RWPE1 (cell line): ENCODE measurements at regions not wholly inside any gene's neighbourhood (a gene's known extent, or its start where the extent isn't known, plus 50 kb on each side); places are given as distances from the start of the nearest gene placed in this dataset.

Source experiments
- CTCF ChIA-PET: fragments of 350-600 bp; sonication (Branson Sonifier 250); formaldehyde crosslinking; extraction: SDS; loops from one replicate; lab custom pipeline; 2021; lab: Yijun Ruan, JAX
- POLR2A ChIA-PET: fragments of 400-600 bp; formaldehyde crosslinking; extraction: SDS; loops from one replicate; lab custom pipeline; 2020; ENCODE audit warnings: antibody characterized with exemption; ENCODE audit not compliant: low non-redundant PET; lab: Yijun Ruan, JAX
- DNase-seq: peaks from one replicate; pipeline ENCODE4 v3.0.0; 2012; ENCODE audit warnings: low spot score
- H3K27ac ChIP-seq: fragments of 450-650 bp; 2 replicates; pipeline ENCODE4 v1.5.1; 2017
- TF ChIP-seq, protein P1 (sequence below): fragments of 450-650 bp; conservative IDR thresholded peaks from 2 replicates; pipeline ENCODE4 v1.5.1; 2017; ENCODE audit warnings: low read depth, mild to moderate bottlenecking

DNA sequence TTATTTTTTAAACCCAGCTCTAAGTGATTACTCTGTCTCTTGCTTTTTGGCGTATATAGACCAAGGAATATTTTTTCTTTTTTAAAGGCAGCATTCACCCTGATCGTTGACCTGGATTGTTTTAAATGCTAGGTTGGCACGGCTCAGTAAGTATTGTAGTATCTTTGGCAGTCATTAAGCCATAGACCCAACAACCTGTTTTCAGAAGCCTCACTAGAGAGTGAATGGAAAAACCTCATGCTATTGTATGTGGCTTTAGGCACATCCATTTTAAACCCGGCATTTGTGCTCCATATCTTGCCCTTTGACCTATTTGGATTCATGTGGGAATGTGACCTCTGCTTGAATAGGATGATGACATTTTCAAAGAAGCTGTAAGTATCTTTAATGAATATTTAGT lies 183.9 kb downstream of the SNCA start:
- POLR2A ChIA-PET: no interaction called here

DNA sequence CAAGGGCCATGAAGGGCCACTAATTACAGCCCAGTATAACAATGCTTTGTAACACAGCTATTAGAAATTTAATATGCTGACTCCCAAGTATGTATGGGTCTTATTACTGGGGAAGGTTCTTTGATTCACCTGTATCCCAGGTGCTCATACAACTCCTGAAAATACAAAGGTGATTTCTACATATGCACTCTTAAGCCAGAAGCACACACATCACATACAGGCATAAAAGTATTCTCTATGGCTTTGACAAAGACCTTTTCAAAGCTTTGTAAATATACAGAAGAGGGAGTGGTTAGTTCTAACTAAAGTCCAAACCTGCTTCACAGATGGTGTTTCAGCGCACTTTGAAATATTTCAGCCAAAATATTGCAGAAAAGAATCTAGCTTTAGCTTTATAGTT lies 191.5 kb downstream of the SNCA start:
- no peak for DNase-seq
- POLR2A ChIA-PET: no interaction called here
- TF ChIP-seq, protein P1, sequence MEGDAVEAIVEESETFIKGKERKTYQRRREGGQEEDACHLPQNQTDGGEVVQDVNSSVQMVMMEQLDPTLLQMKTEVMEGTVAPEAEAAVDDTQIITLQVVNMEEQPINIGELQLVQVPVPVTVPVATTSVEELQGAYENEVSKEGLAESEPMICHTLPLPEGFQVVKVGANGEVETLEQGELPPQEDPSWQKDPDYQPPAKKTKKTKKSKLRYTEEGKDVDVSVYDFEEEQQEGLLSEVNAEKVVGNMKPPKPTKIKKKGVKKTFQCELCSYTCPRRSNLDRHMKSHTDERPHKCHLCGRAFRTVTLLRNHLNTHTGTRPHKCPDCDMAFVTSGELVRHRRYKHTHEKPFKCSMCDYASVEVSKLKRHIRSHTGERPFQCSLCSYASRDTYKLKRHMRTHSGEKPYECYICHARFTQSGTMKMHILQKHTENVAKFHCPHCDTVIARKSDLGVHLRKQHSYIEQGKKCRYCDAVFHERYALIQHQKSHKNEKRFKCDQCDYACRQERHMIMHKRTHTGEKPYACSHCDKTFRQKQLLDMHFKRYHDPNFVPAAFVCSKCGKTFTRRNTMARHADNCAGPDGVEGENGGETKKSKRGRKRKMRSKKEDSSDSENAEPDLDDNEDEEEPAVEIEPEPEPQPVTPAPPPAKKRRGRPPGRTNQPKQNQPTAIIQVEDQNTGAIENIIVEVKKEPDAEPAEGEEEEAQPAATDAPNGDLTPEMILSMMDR: no peak
- H3K27ac ChIP-seq: no peak overlapping the region
- CTCF ChIA-PET: interaction anchor here (0.6 kb wide), 1 partner anchor 275 kb away, joined by 3 read pairs; no protein-coding TSS in a partner anchor

More for the DNA sequence above, 183.9 kb downstream of the SNCA start:
- DNase-seq: no peak
- CTCF ChIA-PET: interaction anchor here (0.6 to 1.2 kb wide), 2 partner anchors 12 to 32 kb away, joined by 3 to 4 read pairs; no protein-coding TSS in a partner anchor
- H3K27ac ChIP-seq: no peak overlapping the region
- TF ChIP-seq, protein P1: no peak

DNA sequence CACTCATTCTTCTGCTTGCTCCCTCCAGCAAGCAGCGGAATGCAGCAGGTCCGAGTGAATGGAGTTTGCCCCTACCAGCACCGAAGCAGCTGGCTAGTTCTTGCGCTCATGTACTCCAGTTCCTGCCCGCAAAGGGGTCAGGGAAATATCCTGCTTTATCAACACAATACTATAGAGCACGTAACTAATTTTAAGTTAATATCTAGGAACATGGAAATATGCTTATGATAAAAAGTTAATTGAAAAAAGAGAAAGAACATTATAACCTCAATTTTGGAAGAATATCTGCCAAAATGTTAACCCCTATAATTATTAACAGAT lies 195.6 kb downstream of the SNCA start:
- H3K27ac ChIP-seq: no peak overlapping the region
- TF ChIP-seq, protein P1: no peak
- no peak for DNase-seq
- ChIA-PET CTCF (interaction anchor here (0.6 to 1.7 kb wide), 6 partner anchors 10 to 227 kb away, joined by 3 to 8 read pairs (median 3); no protein-coding TSS in a partner anchor), POLR2A (no interaction called here)

DNA sequence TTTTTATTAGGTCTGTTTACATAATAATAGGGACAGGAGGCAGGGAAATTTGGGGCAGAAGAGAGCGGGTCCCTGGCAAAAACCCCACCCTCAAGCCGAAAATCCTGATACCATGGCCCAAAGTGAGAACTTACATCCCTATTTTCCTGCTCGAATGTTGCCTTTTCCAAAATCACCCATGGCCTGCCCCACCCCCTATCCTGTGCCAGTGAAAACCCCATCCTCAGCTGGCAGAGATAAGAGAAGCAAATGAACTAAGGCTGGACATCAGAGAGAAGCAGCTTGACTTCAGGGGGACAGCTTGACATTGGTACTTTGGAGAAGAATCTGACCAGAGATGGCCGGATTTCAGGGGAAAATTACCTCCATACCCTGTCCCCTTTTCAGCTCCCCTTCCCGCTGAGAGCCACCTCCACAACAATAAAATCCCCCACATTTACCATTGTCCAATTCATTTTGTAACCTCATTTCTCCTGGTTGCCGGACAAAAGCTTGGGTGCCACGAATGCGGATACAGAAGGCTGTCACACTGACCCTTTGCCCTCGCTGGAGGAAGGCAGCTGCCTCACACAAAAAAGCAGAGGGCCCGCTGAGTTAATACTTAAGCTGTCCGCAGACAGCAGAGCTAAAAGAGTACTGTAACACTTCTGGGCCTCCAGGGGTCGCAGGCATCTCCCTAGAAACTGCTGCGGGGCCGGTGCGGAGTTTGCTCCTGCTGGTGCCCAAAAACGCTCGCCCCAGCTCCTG lies 196.2 kb downstream of the SNCA start:
- ChIA-PET CTCF (interaction anchor here (0.5 to 1.7 kb wide), 7 partner anchors 13 to 235 kb away, joined by 3 to 8 read pairs (median 3); no protein-coding TSS in a partner anchor), POLR2A (no interaction called here)
- DNase-seq: no peak
- H3K27ac ChIP-seq: no peak overlapping the region
- TF ChIP-seq, protein P1: no peak

DNA sequence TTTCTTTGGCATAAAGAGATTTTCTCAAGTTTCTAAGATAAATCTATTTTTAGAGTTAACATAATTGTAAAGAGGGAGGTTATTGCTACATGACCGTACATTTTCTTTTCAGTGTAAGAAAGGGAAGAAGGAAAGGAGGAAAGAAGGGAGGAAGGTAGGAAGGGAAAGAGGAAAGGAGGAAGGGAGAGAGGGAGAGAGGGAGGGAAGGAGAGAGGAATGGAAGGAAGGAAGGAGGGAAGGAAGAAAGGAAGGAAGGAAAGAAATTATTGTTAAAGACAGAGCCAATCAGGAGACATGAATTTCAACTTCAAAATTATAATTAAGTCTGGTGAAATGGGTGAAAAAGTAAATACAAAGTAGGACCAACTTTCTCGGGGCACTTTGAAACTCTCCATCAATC lies 197.6 kb downstream of the SNCA start:
- TF ChIP-seq, protein P1: no peak
- ChIA-PET POLR2A (no interaction called here), CTCF (no interaction called here)
- no peak for DNase-seq
- H3K27ac ChIP-seq: no peak overlapping the region

DNA sequence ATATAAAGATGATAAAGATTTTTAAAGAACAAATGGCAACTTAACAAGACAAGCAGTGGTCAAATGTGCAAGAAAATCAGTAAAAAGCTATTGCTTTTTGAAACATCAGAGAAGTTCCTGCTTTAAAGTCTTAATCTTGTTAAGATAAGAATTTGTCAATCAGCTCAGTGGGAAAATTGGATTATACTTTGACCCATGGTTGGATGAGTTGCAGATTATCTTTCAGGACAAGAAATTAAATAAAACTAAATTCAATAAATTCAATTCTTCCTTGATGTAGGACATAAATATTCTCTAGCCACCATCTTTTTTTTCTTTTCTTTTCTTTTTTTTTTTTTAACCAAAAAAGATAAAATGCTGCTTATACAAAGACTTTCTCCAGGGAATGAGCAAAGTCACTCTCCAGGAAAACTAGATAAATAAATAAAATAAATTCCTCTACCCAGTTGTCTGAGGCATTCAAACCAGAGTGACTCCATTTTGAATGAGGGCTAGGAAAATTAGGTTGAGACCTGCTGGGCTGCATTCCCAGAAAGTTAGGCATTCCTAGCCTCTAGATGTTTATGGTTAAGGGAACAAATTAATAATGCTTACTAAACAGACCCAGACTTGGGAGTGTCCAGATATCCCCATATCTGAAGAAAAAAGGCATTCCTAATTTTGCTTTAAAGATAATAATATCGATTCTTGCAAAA lies 211.2 kb downstream of the SNCA start:
- TF ChIP-seq, protein P1: no peak
- no peak overlapping the region for H3K27ac ChIP-seq
- ChIA-PET CTCF (interaction anchor here (0.6 to 0.7 kb wide), 2 partner anchors 97 to 253 kb away, joined by 3 to 4 read pairs; no protein-coding TSS in a partner anchor), POLR2A (no interaction called here)
- DNase-seq: no peak
